ENCODE measurements at regions not wholly inside any gene's neighbourhood (a gene's known extent, or its start where the extent isn't known, plus 50 kb on each side); places are given as distances from the start of the nearest gene placed in this dataset.

GRCh38 chr11:10378362-10378761 lies 73.5 kb downstream of the ADM start:
- peaks cover 0 to 5% of the 10 kb centered on the region in 2 experiments for H3K27me3 ChIP-seq (replicated peaks in 1 of 2; ENCODE audit: control insufficient read depth in 2 of 2, extremely low read depth in 1 of 2, insufficient read depth in 2 of 2, low read length in 1 of 2)
- ATAC-seq (replicated peaks in 1 of 4) (no peak), DNase-seq (no peak)
- H3K9me3 Mint-ChIP-seq = peaks cover 0 to 3% (median 0%) of the 10 kb centered on the region in 3 donors
- no peak overlapping the region for H3K27ac ChIP-seq (ENCODE audit: low read length)
- WGBS (ENCODE audit: insufficient coverage) = 70% methylated on average over 2 of the region's 4 CpGs
- H3K4me1 ChIP-seq (ENCODE audit: control insufficient read depth in 1 of 2, extremely low read depth in 1 of 2, insufficient read depth in 2 of 2, low read length in 2 of 2) = no peaks in the 10 kb centered on the region
- CTCF ChIA-PET = no interaction called here
- H3K27me3 Mint-ChIP-seq = peaks cover 10 to 21% of the 10 kb centered on the region in 2 donors
- no peak overlapping the region for H3K4me3 Mint-ChIP-seq
- POLR2A ChIA-PET = no interaction called here
- H3K27ac Mint-ChIP-seq = no peak overlapping the region
- no peaks in the 10 kb centered on the region for H3K36me3 Mint-ChIP-seq
- H3K36me3 ChIP-seq (ENCODE audit: control insufficient read depth in 2 of 2, extremely low read depth in 1 of 2, insufficient read depth in 1 of 2, low read length in 1 of 2) = no peaks in the 10 kb centered on the region
- H3K4me3 ChIP-seq (ENCODE audit: control insufficient read depth in 1 of 2, extremely low read depth in 1 of 2, low read length in 1 of 2) = no peak overlapping the region
- H3K9me3 ChIP-seq = no peaks in the 10 kb centered on the region
- no peaks in the 10 kb centered on the region for H3K4me1 Mint-ChIP-seq

GRCh38 chr11:10379022-10379421 lies 74.1 kb downstream of the ADM start:
- H3K36me3 ChIP-seq (ENCODE audit: control insufficient read depth in 2 of 2, extremely low read depth in 1 of 2, insufficient read depth in 1 of 2, low read length in 1 of 2) = no peaks in the 10 kb centered on the region
- Mint-ChIP-seq H3K9me3 (peaks cover 0 to 3% (median 0%) of the 10 kb centered on the region in 3 donors), H3K4me3 (no peak overlapping the region), H3K36me3 (no peaks in the 10 kb centered on the region), H3K27me3 (peaks cover 10 to 22% of the 10 kb centered on the region in 2 donors), H3K4me1 (no peaks in the 10 kb centered on the region), H3K27ac (no peak overlapping the region)
- no peaks in the 10 kb centered on the region for H3K4me1 ChIP-seq (ENCODE audit: control insufficient read depth in 1 of 2, extremely low read depth in 1 of 2, insufficient read depth in 2 of 2, low read length in 2 of 2)
- H3K9me3 ChIP-seq = no peaks in the 10 kb centered on the region
- H3K27me3 ChIP-seq (replicated peaks in 1 of 2; ENCODE audit: control insufficient read depth in 2 of 2, extremely low read depth in 1 of 2, insufficient read depth in 2 of 2, low read length in 1 of 2) = peaks cover 0 to 5% of the 10 kb centered on the region in 2 experiments
- ATAC-seq (replicated peaks in 1 of 4) = no peak
- ChIA-PET CTCF (no interaction called here), POLR2A (no interaction called here)
- no peak overlapping the region for H3K4me3 ChIP-seq (ENCODE audit: control insufficient read depth in 1 of 2, extremely low read depth in 1 of 2, low read length in 1 of 2)
- no CpG with 5 or more reads among the region's 1 CpG for WGBS (ENCODE audit: insufficient coverage)
- no peak for DNase-seq
- no peak overlapping the region for H3K27ac ChIP-seq (ENCODE audit: low read length)

GRCh38 chr11:10379426-10379825 lies 74.6 kb downstream of the ADM start:
- Histone ChIP-seq H3K4me1 (ENCODE audit: control insufficient read depth in 1 of 2, extremely low read depth in 1 of 2, insufficient read depth in 2 of 2, low read length in 2 of 2) (no peaks in the 10 kb centered on the region), H3K4me3 (ENCODE audit: control insufficient read depth in 1 of 2, extremely low read depth in 1 of 2, low read length in 1 of 2) (no peak overlapping the region), H3K36me3 (ENCODE audit: control insufficient read depth in 2 of 2, extremely low read depth in 1 of 2, insufficient read depth in 1 of 2, low read length in 1 of 2) (no peaks in the 10 kb centered on the region), H3K27me3 (replicated peaks in 1 of 2; ENCODE audit: control insufficient read depth in 2 of 2, extremely low read depth in 1 of 2, insufficient read depth in 2 of 2, low read length in 1 of 2) (peaks cover 0 to 5% of the 10 kb centered on the region in 2 experiments), H3K27ac (ENCODE audit: low read length) (no peak overlapping the region), H3K9me3 (no peaks in the 10 kb centered on the region)
- Mint-ChIP-seq H3K27ac (no peak overlapping the region), H3K36me3 (no peaks in the 10 kb centered on the region), H3K4me3 (no peak overlapping the region), H3K4me1 (no peaks in the 10 kb centered on the region), H3K27me3 (peaks cover 10 to 22% of the 10 kb centered on the region in 2 donors), H3K9me3 (peaks cover 0 to 3% (median 0%) of the 10 kb centered on the region in 3 donors)
- no peak for DNase-seq
- POLR2A ChIA-PET = no interaction called here
- CTCF ChIA-PET = no interaction called here
- no peak for ATAC-seq (replicated peaks in 1 of 4)
- no CpG with 5 or more reads among the region's 1 CpG for WGBS (ENCODE audit: insufficient coverage)

- Histone ChIP-seq H3K4me3 (ENCODE audit: control insufficient read depth in 1 of 2, extremely low read depth in 1 of 2, low read length in 1 of 2) (no peak overlapping the region), H3K9me3 (no peaks in the 10 kb centered on the region), H3K4me1 (ENCODE audit: control insufficient read depth in 1 of 2, extremely low read depth in 1 of 2, insufficient read depth in 2 of 2, low read length in 2 of 2) (no peaks in the 10 kb centered on the region), H3K27me3 (replicated peaks in 1 of 2; ENCODE audit: control insufficient read depth in 2 of 2, extremely low read depth in 1 of 2, insufficient read depth in 2 of 2, low read length in 1 of 2) (peaks cover 0 to 5% of the 10 kb centered on the region in 2 experiments), H3K36me3 (ENCODE audit: control insufficient read depth in 2 of 2, extremely low read depth in 1 of 2, insufficient read depth in 1 of 2, low read length in 1 of 2) (no peaks in the 10 kb centered on the region), H3K27ac (ENCODE audit: low read length) (no peak overlapping the region)
- H3K4me3 Mint-ChIP-seq = no peak overlapping the region
- 91% methylated on average over 2 of the region's 2 CpGs for WGBS (ENCODE audit: insufficient coverage)
- ATAC-seq (replicated peaks in 1 of 4) (no peak), DNase-seq (no peak)
- no peaks in the 10 kb centered on the region for H3K4me1 Mint-ChIP-seq
- H3K36me3 Mint-ChIP-seq = no peaks in the 10 kb centered on the region
- peaks cover 0 to 3% (median 0%) of the 10 kb centered on the region in 3 donors for H3K9me3 Mint-ChIP-seq
- no peak overlapping the region for H3K27ac Mint-ChIP-seq
- POLR2A ChIA-PET = no interaction called here
- CTCF ChIA-PET = no interaction called here
- H3K27me3 Mint-ChIP-seq = peaks cover 10 to 22% of the 10 kb centered on the region in 2 donors
Observed at GRCh38 chr11:10379871-10380568, 75.0 kb upstream of the AMPD3 start.

GRCh38 chr11:10380921-10381320 lies 74.1 kb upstream of the AMPD3 start:
- H3K27ac Mint-ChIP-seq = no peak overlapping the region
- 60% methylated on average over 1 of the region's 4 CpGs for WGBS (ENCODE audit: insufficient coverage)
- DNase-seq = no peak
- H3K27ac ChIP-seq (ENCODE audit: low read length) = no peak overlapping the region
- POLR2A ChIA-PET = no interaction called here
- H3K9me3 Mint-ChIP-seq = peaks cover 0 to 3% (median 0%) of the 10 kb centered on the region in 3 donors
- H3K4me1 ChIP-seq (ENCODE audit: control insufficient read depth in 1 of 2, extremely low read depth in 1 of 2, insufficient read depth in 2 of 2, low read length in 2 of 2) = no peaks in the 10 kb centered on the region
- no peaks in the 10 kb centered on the region for H3K4me1 Mint-ChIP-seq
- no peak overlapping the region for H3K4me3 Mint-ChIP-seq
- H3K36me3 ChIP-seq (ENCODE audit: control insufficient read depth in 2 of 2, extremely low read depth in 1 of 2, insufficient read depth in 1 of 2, low read length in 1 of 2) = no peaks in the 10 kb centered on the region
- H3K27me3 ChIP-seq (replicated peaks in 1 of 2; ENCODE audit: control insufficient read depth in 2 of 2, extremely low read depth in 1 of 2, insufficient read depth in 2 of 2, low read length in 1 of 2) = peaks cover 0 to 5% of the 10 kb centered on the region in 2 experiments
- no peaks in the 10 kb centered on the region for H3K36me3 Mint-ChIP-seq
- H3K4me3 ChIP-seq (ENCODE audit: control insufficient read depth in 1 of 2, extremely low read depth in 1 of 2, low read length in 1 of 2) = no peak overlapping the region
- peaks cover 10 to 19% of the 10 kb centered on the region in 2 donors for H3K27me3 Mint-ChIP-seq
- no peak for ATAC-seq (replicated peaks in 1 of 4)
- H3K9me3 ChIP-seq = no peaks in the 10 kb centered on the region
- CTCF ChIA-PET = no interaction called here

GRCh38 chr11:10381736-10382135 lies 73.3 kb upstream of the AMPD3 start:
- no peak overlapping the region for H3K27ac Mint-ChIP-seq
- peaks cover 0 to 3% (median 0%) of the 10 kb centered on the region in 3 donors for H3K9me3 Mint-ChIP-seq
- H3K4me3 Mint-ChIP-seq = no peak overlapping the region
- Histone ChIP-seq H3K36me3 (ENCODE audit: control insufficient read depth in 2 of 2, extremely low read depth in 1 of 2, insufficient read depth in 1 of 2, low read length in 1 of 2) (no peaks in the 10 kb centered on the region), H3K9me3 (no peaks in the 10 kb centered on the region), H3K27ac (ENCODE audit: low read length) (no peak overlapping the region), H3K4me1 (ENCODE audit: control insufficient read depth in 1 of 2, extremely low read depth in 1 of 2, insufficient read depth in 2 of 2, low read length in 2 of 2) (no peaks in the 10 kb centered on the region), H3K4me3 (ENCODE audit: control insufficient read depth in 1 of 2, extremely low read depth in 1 of 2, low read length in 1 of 2) (no peak overlapping the region), H3K27me3 (replicated peaks in 1 of 2; ENCODE audit: control insufficient read depth in 2 of 2, extremely low read depth in 1 of 2, insufficient read depth in 2 of 2, low read length in 1 of 2) (peaks cover 0 to 5% of the 10 kb centered on the region in 2 experiments)
- POLR2A ChIA-PET = no interaction called here
- CTCF ChIA-PET = no interaction called here
- no peaks in the 10 kb centered on the region for H3K36me3 Mint-ChIP-seq
- ATAC-seq (replicated peaks in 1 of 4) (no peak), DNase-seq (no peak)
- H3K27me3 Mint-ChIP-seq = peaks cover 13 to 18% of the 10 kb centered on the region in 2 donors
- no peaks in the 10 kb centered on the region for H3K4me1 Mint-ChIP-seq
